GM19025 (cell line): ENCODE measurements at regions not wholly inside any gene's neighbourhood (a gene's known extent, or its start where the extent isn't known, plus 50 kb on each side); places are given as distances from the start of the nearest gene placed in this dataset.
A peak's percentile ranks its signal among the peaks of the same experiment; 100 is the strongest.
"Not testable (repeated sequence)": the region's sequence is repeated elsewhere in the genome, so short reads cannot be mapped to it uniquely, and the experiment has no call there.

Source experiments
- ATAC-seq: cut with Tn5 transposase; IDR thresholded peaks from one replicate; pipeline ENCODE4 v1.9.1; 2021; ENCODE audit warnings: mild to moderate bottlenecking, low read depth, moderate library complexity; ENCODE audit not compliant: unreplicated experiment

- not testable (repeated sequence) for ATAC-seq
Measured at GRCh38 chr10:108033518-108033917, 869.0 kb upstream of the SORCS1 start.

GRCh38 chr10:108031505-108031904, 867.0 kb upstream of the SORCS1 start:
- no peak for ATAC-seq

DNA sequence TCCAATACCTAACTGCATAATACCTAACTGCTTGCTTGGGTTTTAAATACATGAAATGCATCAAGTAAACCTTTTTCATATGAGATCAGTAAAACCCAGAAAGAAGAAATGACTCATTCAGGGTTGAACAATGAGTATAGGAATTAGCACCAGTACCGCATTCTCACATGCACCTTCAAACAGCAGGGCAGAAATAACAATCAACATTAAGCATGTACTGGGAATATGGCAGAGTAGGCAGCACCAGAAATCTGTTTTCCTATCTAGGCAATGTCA, 850.3 kb upstream of the SORCS1 start:
- peak; percentile 92 for ATAC-seq

- ATAC-seq = peak; percentile 65
Measured at GRCh38 chr10:108014145-108014901, 849.8 kb upstream of the SORCS1 start.

GRCh38 chr10:108005627-108006026, 841.1 kb upstream of the SORCS1 start:
- no peak for ATAC-seq

DNA sequence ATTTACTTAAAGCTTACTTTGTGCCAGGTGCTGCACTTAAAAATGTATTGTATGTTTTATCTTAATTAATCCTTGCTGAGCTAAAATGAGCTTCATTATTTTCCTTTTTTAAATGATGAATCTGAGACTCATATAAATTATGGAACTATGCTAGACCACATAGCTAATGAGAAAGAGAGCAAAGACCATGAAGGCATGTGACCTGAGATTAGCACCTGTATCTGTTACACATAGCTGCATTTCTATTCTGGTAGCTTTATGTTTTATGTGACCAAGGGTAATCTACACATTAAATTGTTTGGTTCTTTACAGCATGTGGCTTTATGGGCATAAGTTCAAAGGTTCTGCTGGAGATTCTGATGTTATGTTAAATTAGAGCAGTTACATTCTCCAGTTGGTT, 839.1 kb upstream of the SORCS1 start:
- ATAC-seq = no peak

DNA sequence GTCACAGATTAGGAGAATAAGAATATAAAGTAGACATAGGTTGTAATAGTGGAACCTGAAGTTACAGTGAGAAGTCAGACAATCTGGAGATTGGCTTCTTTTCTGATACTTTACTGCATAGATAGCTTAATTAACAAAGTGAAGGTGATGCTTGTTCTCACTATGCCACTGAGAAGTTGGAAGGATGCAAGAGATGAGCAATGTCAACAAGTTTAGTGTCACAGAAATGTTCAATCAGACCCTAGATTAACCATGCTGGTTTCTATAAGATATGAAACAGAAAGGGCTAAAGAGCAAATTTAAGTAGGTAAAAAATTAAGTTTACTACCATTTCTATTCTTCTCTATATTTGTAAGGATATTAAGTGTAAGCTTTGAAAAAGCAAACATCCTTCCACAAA, 838.6 kb upstream of the SORCS1 start:
- ATAC-seq = peak; percentile 51

DNA sequence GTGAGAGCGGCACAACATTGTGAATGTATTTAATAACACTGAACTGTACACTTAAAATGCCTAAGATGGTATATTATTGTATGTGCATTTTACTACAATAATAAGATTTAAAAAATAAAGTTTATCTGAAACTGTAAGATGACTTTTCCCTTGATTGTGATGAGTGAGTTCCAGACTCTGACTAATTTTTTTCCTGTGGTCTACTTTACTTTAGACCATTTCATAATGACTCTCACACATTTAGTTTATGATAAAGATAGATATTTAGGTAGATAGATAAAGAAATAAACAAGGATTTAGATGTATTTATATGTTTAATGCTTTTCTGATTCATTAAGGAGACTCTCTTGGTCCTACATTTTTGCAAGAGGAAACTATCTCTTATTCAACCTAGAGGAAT, 835.9 kb upstream of the SORCS1 start:
- no peak for ATAC-seq

DNA sequence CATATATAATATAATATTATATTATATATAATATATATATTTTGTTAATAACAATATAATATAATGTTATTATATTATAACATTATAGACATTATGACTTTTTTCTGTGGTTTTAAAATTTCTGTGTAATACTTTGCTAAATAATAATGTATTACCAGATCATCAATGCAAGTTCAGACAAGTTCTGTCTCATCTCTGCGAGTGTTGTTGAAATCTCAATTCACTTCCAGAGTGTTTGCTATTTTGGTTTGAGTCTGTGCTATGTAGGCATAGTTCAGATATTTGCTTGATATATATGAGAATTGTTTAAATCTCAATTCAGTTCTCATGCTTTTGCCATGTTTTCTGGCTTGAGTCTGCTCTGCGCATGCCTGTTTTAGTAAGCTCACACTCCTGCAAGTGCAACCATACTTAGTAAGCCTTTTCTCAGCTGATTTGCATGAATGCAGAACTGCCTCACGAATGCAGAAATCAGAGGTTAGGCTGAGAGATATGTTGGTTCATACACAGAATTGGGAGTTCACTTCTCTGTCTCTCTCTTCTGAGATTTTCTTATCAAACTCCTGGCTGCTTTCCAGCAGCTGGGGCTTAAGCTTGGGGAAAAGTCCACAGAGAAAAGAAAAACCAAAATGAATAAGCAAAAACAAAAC, 830.2 kb upstream of the SORCS1 start:
- peak; percentile 92 for ATAC-seq

GRCh38 chr10:107986571-107986970, 822.1 kb upstream of the SORCS1 start:
- ATAC-seq = no peak

DNA sequence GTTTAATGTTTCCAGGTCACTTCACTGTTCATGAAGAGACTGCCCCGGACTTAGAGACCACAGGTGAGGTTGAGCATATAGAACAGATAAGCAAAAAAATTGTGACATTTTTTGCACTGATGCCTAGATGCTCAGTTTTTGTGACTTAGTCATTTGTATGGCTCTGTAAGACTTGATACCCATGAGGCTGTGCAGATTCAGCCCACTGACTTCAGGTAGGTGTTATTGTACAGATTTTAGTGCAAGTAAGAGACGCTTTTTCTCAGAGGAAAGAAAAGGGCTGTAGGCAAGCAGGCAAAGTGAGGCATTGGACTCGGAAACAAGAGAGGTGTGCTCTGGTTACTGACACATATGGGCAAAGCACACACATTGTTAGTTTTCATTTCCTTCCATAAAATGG, 820.1 kb upstream of the SORCS1 start:
- ATAC-seq = no peak

DNA sequence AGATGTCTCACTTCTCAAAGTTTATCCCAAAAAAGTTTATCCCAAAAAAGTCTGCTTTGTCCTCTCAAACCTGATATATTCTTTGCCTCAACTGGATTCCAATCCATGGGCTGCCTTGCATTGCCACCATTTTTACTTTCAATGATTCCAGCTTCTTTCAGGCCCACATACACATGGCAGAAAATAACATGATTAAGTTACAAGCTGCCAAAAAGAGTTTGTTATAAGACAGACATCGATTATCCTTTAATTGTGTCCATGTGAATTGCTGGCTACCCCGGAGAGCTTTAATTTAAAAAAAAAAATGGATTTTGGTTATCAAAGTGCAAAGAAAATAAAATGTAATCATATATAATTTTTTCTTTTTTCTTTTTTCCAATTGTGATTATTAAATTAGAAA, 819.6 kb upstream of the SORCS1 start:
- ATAC-seq = no peak

DNA sequence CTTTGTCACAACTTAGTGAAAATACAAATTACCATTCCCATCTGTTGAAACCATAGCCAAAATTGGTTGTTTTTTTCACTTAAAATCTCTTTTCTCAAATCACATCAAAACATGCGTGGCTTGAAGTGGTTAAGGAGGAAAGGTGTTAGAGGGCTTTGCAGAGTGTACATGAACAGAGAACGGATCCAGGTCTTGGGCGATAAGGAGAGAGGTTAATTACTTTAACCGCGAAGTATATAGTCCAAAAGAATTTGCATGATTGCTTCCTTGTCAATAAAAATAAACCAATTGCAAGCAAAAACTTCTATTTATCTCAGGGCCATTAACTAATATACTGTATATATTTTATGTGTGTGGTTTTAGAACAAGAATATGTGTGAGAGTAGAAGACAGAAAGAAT, 813.9 kb upstream of the SORCS1 start:
- ATAC-seq = no peak

DNA sequence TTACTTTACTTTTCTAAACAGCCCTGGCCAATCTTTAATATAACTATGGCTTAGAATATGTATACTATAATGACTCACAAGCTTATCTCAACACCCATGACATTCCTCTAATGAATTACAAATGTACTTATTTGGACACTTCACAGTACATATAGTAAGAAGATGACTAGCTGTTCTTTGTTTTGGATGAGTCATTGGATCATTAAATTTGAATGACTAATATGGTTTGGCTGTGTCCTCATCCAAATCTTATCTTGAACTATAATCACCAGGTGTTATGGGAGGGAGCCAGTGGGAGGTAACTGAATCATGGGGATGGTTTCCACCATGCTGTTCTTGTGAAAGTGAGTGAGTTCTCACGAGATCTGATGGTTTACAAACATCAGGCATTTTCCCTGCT, 807.5 kb upstream of the SORCS1 start:
- no peak for ATAC-seq

- no peak for ATAC-seq
Measured at GRCh38 chr10:107971411-107971810, 806.9 kb upstream of the SORCS1 start.

GRCh38 chr10:107970512-107970911, 806.0 kb upstream of the SORCS1 start:
- ATAC-seq = no peak

DNA sequence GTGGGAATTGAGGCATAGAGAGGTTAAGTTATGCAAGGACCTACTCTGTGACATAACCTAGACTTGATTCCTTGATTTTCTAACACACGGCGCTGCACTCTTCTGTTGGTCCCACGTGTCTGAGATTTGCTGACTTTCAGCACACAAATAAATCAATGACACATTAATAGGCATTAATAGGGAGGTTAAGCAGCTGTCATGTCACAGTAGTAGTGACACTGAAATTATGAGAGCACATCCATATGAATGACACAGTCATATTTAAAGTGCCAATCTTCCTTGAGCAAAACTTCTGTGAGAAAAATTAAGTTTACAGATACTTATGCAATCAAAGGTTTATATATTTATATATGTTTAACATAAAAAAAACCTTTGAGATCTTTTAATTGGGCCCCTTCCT, 805.4 kb upstream of the SORCS1 start:
- no peak for ATAC-seq

DNA sequence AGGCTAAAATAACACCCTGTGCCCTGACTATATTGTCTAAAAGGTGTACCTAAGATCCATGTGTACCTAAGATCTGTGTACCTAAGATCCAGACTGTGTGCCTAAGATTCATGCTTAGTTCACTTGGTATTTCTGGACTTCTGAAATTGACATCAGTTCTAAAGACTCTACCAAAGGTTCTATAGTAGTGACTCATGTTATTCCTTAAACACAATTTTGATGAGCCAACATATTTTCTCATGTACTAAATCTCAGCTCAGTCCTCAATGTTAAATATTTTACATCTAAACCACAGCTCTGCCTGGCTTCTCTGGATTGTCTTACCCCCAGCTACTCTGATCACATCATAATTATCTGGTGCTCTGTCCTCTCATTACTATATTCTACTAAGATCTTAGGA, 802.3 kb upstream of the SORCS1 start:
- ATAC-seq = no peak

GRCh38 chr10:107952649-107953556, 788.4 kb upstream of the SORCS1 start:
- no peak for ATAC-seq

- ATAC-seq = not testable (repeated sequence)
Measured at GRCh38 chr10:107950411-107951062, 786.0 kb upstream of the SORCS1 start.

- no peak for ATAC-seq
Measured at GRCh38 chr10:107942826-107943225, 778.3 kb upstream of the SORCS1 start.
